Loucy (cell line): ENCODE measurements at regions not wholly inside any gene's neighbourhood (a gene's known extent, or its start where the extent isn't known, plus 50 kb on each side); places are given as distances from the start of the nearest gene placed in this dataset.

Experiments used
- EZH2phosphoT487 ChIP-seq: fragments of 200-600 bp; IDR thresholded peaks from 2 replicates; pipeline ENCODE4 v1.6.1; 2018; ENCODE audit warnings: antibody characterized with exemption, mild to moderate bottlenecking, moderate library complexity, borderline replicate concordance
- TF ChIP-seq, protein P1 (sequence below): fragments of 200-600 bp; sonication (generic); conservative IDR thresholded peaks from 2 replicates; pipeline ENCODE4 v1.5.1; 2014; ENCODE audit warnings: mild to moderate bottlenecking, antibody characterized with exemption, low read length

GRCh38 chr10:20708305-20708704 is 188.8 kb downstream of the NEBL start:
- TF ChIP-seq, protein P1, sequence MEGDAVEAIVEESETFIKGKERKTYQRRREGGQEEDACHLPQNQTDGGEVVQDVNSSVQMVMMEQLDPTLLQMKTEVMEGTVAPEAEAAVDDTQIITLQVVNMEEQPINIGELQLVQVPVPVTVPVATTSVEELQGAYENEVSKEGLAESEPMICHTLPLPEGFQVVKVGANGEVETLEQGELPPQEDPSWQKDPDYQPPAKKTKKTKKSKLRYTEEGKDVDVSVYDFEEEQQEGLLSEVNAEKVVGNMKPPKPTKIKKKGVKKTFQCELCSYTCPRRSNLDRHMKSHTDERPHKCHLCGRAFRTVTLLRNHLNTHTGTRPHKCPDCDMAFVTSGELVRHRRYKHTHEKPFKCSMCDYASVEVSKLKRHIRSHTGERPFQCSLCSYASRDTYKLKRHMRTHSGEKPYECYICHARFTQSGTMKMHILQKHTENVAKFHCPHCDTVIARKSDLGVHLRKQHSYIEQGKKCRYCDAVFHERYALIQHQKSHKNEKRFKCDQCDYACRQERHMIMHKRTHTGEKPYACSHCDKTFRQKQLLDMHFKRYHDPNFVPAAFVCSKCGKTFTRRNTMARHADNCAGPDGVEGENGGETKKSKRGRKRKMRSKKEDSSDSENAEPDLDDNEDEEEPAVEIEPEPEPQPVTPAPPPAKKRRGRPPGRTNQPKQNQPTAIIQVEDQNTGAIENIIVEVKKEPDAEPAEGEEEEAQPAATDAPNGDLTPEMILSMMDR = no peak
- TF ChIP-seq EZH2phosphoT487 = no peak
